CD1c-positive myeloid dendritic cell (primary cell): ENCODE measurements at regions not wholly inside any gene's neighbourhood (a gene's known extent, or its start where the extent isn't known, plus 50 kb on each side); places are given as distances from the start of the nearest gene placed in this dataset.
"Not testable (repeated sequence)": the region's sequence is repeated elsewhere in the genome, so short reads cannot be mapped to it uniquely, and the experiment has no call there.

Source experiments
- DNase-seq: peaks from one replicate; pipeline ENCODE4 v3.0.0-alpha.2; 2016; ENCODE audit errors: extremely low spot score

DNA sequence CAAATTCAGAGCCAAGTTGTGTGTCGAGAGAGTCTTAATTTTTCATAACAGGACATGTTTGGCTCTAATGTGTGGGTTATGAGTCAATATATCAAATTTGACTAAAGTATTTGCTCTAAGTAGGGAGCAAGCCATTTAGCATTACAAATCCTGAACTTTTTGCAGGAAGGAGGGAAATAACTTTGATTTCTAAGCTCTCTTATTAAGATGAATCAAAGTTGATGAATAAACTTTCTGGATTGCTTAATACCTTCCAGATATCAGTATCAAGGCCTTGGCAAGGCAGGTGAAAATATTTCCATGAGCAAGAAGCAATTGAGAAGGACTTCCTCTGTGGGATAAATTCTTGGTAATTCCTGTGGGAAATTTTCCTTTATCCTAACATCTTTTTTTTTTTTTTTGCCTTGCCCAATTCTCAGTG lies 258.8 kb downstream of the AHR start:
- no peak for DNase-seq

- no peak for DNase-seq
These were observed 259.7 kb downstream of the AHR start for GRCh38 chr7:17558135-17558534.

DNA sequence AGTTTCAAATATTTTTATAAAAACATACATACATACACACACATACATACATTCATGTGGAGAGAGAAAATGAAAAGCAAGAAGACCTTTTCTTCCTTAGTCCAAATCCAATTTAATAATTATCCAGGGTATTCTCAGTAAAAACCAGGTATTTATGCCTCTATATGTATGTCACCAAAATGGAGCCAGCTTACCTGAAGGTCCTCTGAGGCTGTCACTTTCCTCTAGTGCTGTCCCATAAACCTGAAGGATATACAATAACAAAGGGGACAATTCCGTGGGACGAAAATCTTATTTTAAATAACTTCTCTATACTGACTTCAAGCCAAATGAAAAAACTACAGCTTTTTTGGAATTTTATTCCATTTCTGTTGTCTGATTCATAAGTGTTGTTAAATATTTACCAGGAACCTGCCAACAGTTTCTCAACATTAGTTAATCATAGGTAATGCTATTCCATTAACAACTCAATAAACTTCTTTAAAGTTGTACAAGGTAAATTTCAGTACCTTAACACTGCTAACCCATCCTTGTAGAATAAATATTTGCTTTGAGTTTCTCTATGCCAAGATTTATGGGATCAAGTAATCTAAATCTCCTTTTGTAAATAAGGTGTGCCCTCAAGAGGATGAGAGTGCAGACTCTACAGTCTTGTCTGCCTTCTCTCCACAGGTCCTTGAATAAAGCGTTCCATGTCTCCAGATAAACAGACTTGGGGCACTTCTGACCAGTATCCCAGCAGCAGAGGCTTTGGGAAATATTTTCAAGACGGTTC lies 260.3 kb downstream of the AHR start:
- DNase-seq = no peak

DNA sequence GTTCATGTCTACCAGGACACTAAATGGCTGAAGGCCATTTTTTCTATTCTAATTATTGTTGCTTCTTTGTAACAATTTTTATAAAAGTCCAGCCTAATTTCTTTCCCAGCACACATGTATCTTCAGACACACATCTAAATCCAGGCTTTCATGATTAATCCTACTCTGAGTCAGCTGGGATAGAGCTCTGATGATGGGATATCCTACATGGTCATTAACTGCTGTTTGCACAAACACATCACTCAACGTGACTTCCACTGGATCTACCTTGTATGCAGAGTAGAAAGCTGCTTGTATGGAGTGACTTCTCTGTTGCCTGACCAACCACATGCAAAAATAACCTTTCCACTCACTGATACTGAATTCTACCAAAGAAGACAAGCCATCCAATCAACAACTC lies 260.9 kb downstream of the AHR start:
- no peak for DNase-seq

- DNase-seq = no peak
These were observed 262.1 kb downstream of the AHR start for GRCh38 chr7:17560516-17560915.

DNA sequence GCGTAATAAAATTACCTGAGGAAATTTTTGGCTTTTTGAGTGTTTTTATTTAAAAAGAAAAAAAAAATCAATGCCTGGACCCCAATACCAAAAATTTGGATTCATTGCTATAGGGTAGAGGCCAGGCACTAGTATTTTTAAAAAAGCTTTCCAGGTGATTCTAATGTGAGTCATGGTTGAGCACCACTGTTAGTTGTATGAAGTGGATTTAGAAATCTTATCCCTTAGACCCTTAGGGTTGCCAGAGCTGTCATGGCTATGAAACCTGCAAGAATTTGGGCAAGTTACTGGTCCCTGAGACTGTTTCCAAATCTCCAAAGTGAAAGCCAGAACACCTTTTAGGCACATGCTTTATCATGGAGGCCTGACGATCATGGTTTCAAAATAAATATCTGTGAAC lies 262.5 kb downstream of the AHR start:
- DNase-seq = no peak

- peak; percentile 49 for DNase-seq
These were observed 266.3 kb downstream of the AHR start for GRCh38 chr7:17564678-17565212.

GRCh38 chr7:17580141-17580540 lies 281.7 kb downstream of the AHR start:
- no peak for DNase-seq

- no peak for DNase-seq
These were observed 282.4 kb downstream of the AHR start for GRCh38 chr7:17580856-17581255.

- no peak for DNase-seq
These were observed 282.8 kb downstream of the AHR start for GRCh38 chr7:17581301-17581700.

- DNase-seq = not testable (repeated sequence)
These were observed 284.2 kb downstream of the AHR start for GRCh38 chr7:17582696-17583095.

DNA sequence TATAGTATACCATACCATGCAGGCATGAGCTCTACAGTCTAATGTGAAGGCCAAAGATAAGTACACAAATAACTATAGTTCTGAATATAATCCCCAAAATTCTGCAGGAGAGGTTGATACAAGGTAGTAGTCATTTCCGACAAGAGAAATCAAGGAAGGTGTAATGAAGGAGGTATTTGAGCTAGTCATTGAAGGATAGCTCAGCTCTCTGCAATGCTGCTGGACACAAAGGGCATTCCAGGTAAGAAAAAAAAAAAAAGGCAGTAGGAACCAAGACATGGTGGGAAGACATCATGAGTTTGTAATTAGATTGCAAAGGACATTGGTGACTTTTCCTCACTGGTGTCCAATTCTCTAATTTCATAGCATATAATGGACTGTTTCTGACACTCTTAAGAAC lies 285.3 kb downstream of the AHR start:
- no peak for DNase-seq

DNA sequence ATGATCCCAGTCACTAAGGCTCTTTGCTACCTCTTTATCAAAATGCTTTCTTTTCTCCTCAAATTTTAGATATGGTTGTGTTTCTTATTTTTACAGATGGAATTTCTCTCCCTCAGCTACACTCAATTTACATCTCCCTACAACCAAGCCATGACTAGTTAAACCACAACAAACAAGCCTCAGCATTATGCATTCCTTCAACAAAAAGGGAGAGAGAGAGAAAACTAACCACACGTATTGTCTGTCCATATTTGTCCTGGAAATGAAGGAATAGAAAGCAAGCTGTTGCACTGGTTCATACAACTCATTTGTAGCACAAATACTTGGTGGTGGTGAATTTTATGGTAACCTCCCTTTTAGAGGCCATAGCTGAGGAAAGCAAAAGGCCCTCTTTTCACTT lies 286.4 kb downstream of the AHR start:
- DNase-seq = no peak

DNA sequence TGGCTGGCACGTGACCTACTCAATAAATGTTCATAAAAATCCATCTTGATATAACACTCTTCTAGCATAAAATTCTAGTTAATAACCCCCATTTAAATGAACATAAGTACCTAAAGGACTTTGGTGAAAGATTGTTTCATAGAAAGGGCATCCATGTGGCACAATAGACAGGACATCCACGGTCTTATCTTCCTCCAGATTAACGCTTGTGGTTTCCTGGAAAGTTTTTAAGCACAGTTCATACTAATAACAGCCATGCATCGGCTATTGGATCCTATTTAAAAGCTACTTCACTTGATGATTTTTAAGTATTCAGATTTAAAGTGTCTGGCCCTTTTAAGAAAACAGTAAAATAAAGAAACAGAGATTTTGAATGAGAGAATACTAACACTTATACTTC lies 288.3 kb downstream of the AHR start:
- no peak for DNase-seq

DNA sequence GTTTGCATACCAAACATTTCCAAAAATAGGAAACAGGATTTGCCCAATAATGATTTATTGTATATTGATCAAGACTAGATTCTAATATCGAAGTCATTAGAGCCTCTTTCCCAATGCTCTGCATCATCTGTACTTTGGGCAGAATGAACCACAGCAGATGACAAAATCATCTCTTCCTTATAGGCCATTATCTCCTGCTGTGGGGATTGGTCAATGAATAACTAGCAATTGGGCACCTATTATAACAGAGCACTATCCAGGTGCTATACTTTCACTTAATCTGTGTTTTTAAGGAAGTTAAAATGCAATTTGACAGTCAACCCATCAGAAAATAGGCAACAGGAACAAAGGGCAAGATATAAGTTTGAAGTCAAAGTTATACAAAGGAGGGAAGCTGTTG lies 290.3 kb downstream of the AHR start:
- no peak for DNase-seq

- DNase-seq = no peak
These were observed 291.2 kb downstream of the AHR start for GRCh38 chr7:17589671-17590070.

DNA sequence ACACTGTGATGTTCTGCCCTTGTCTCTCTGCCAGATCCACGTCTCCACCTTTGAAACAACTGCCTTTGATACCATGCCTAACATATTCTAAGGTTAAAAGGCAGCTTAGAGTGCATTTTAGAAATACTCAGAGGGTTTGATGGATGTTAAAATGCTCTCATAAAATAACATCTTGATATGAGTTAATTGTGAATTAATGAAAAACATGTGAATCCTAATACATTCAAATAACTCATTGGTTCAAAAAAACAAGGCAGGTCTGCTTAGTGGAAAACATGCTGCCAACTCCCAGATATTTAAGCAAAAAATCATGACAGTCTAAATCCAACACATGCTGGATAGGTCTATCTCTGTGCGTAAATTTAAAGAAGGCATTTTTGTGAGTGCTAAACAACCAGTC lies 291.8 kb downstream of the AHR start:
- no peak for DNase-seq

DNA sequence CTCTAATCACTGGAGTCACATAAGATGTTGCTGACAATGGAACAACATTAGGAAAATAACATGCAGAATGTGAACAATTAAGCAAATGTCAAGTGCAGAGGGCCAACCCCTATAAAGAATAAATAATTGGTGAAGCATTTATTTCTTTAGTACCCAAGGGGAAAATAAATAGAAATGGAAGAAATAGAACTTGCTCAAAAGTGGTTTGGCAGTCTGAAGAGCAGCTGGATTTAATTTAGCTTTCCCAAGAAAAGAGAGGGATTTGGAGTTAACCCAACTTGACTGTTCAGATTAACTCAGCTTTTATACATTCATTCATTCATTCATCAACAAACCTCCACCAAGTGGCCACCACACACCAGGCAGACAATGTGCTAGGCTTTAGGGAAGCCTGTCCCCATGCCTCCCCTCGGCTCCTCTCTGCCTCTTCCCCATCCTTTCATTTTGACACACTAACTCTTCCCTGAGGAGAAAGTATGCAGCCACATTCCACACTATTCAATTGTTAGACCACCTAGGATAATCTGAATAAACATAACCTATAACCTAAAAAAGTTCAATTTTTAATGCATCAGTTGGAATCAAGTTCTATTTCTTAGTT lies 295.5 kb downstream of the AHR start:
- DNase-seq = no peak

DNA sequence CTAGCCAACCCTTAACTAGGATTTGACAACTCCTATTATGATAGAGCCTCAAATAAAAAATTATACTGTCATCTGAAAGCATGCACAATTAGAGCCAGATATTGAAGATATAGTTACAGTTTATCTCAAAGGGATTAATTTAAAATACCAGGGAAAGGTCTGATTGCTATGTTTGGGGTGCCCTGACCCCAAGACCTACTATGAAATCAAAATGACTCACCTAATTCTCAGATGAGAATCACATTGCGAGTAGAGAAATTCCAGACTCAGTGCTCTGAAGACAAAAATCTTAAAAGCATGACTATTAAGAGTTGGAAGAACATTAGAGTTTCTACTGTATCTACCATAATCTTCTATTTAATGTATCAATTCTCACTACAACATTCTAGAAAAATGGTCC lies 297.1 kb downstream of the AHR start:
- no peak for DNase-seq

- no peak for DNase-seq
These were observed 299.9 kb downstream of the AHR start for GRCh38 chr7:17598305-17598704.

DNA sequence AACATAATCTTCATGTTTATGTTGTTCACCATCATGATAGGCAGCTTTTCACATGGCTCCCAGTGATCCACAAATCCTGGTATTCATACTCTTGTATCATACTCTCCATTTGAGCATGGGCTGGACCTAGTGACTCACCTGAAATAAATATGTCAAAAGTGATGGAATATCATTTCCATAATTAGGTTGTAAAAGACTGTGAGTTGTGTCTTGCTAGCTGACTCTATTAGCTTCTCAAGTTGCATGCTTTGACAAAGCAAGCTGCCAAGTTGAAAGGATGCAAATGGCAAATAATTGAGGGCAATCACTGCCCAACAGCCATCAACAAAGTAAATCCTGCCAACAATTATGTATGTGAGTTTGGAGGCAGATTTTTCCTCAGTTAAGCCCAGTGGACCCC lies 300.4 kb downstream of the AHR start:
- DNase-seq = no peak

- no peak for DNase-seq
These were observed 301.4 kb downstream of the AHR start for GRCh38 chr7:17599733-17600339.

DNA sequence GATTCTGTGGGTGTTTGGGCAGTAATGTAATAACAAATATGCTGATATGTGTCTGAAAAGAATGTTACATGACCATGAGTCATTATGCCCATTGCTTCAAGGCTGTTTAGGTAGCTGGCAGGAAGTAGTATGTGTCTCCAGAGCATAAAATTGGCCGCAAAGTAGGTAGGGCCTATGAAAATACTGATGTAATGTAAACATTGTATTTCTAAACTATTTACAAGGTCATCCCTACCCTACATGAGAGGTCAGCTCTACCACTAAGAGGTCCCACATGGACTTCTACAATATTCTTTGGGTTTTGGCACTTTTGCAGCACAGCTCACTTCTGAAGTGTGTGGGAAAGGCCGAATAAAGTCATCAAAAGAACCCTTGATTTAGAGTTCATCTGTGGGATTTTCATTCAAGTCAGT lies 301.9 kb downstream of the AHR start:
- DNase-seq = no peak
